ENCODE measurements at regions not wholly inside any gene's neighbourhood (a gene's known extent, or its start where the extent isn't known, plus 50 kb on each side); places are given as distances from the start of the nearest gene placed in this dataset.

GRCh38 chr6:2441601-2442475 lies 196.4 kb upstream of the GMDS start:
- no peaks in the 10 kb centered on the region for H3K27me3 ChIP-seq
- TF ChIP-seq CTCF (IDR thresholded peaks at IDR 0.05): no peak
- TF ChIP-seq POLR2A (IDR thresholded peaks at IDR 0.05): no peak
- intact Hi-C loops (cut with DNase I): no loop called here
- H3K9me3 ChIP-seq: no peaks in the 10 kb centered on the region
- no peak overlapping the region for H3K4me3 ChIP-seq
- WGBS, 2 donors: 49 to 68% methylated on average over 5 of the region's 5 CpGs
- no peak overlapping the region for H3K27ac ChIP-seq
- no peaks in the 10 kb centered on the region for H3K36me3 ChIP-seq
- DNase-seq: no peak
- H3K4me1 ChIP-seq: no peaks in the 10 kb centered on the region

GRCh38 chr6:2440516-2440915 lies 195.1 kb upstream of the GMDS start:
- Histone ChIP-seq H3K4me1 (peaks cover 0 to under 1% (median 0%) of the 10 kb centered on the region in 3 donors), H3K4me3 (no peak overlapping the region), H3K36me3 (no peaks in the 10 kb centered on the region), H3K9me3 (no peaks in the 10 kb centered on the region), H3K27ac (no peak overlapping the region), H3K27me3 (no peaks in the 10 kb centered on the region)
- DNase-seq: no peak
- no peak for TF ChIP-seq POLR2A (IDR thresholded peaks at IDR 0.05)
- intact Hi-C loops (cut with DNase I): no loop called here

- H3K36me3 ChIP-seq: no peaks in the 10 kb centered on the region
- TF ChIP-seq POLR2A (IDR thresholded peaks at IDR 0.05) (no peak), CTCF (IDR thresholded peaks at IDR 0.05) (no peak)
- DNase-seq: no peak
- no peaks in the 10 kb centered on the region for H3K27me3 ChIP-seq
- no peaks in the 10 kb centered on the region for H3K9me3 ChIP-seq
- H3K27ac ChIP-seq: no peak overlapping the region
- peaks cover 1 to 9% (median 2%) of the 10 kb centered on the region in 3 donors for H3K4me1 ChIP-seq
- intact Hi-C loops (cut with DNase I): no loop called here
- 83 to 84% methylated on average over 5 of the region's 6 CpGs for WGBS, 2 donors
- H3K4me3 ChIP-seq: no peak overlapping the region
These were observed 194.2 kb upstream of the GMDS start for GRCh38 chr6:2439632-2440031.

- no peaks in the 10 kb centered on the region for H3K9me3 ChIP-seq
- no peak for DNase-seq
- WGBS, 2 donors: 82 to 100% methylated on average over 2 of the region's 2 CpGs
These were observed 193.7 kb upstream of the GMDS start for GRCh38 chr6:2439082-2439481.

GRCh38 chr6:2436410-2437154 lies 191.2 kb upstream of the GMDS start:
- Histone ChIP-seq H3K4me1 (peaks cover 18 to 40% (median 20%) of the 10 kb centered on the region in 3 donors), H3K36me3 (no peaks in the 10 kb centered on the region), H3K9me3 (no peaks in the 10 kb centered on the region), H3K27me3 (no peaks in the 10 kb centered on the region), H3K27ac (no peak overlapping the region), H3K4me3 (no peak overlapping the region)
- WGBS, 2 donors: 92 to 95% methylated on average over 20 of the region's 23 CpGs
- intact Hi-C loops (cut with DNase I): no loop called here
- no peak for DNase-seq
- TF ChIP-seq CTCF (IDR thresholded peaks at IDR 0.05): no peak
- no peak for TF ChIP-seq POLR2A (IDR thresholded peaks at IDR 0.05)

More at GRCh38 chr6:2439082-2439481, 193.7 kb upstream of the GMDS start:
- intact Hi-C loops (cut with DNase I): no loop called here
- H3K4me1 ChIP-seq: peaks cover 5 to 15% (median 7%) of the 10 kb centered on the region in 3 donors
- H3K27ac ChIP-seq: no peak overlapping the region
- H3K4me3 ChIP-seq: no peak overlapping the region
- TF ChIP-seq POLR2A (IDR thresholded peaks at IDR 0.05) (no peak), CTCF (IDR thresholded peaks at IDR 0.05) (no peak)
- H3K36me3 ChIP-seq: no peaks in the 10 kb centered on the region
- no peaks in the 10 kb centered on the region for H3K27me3 ChIP-seq
